ENCODE measurements at regions not wholly inside any gene's neighbourhood (a gene's known extent, or its start where the extent isn't known, plus 50 kb on each side); places are given as distances from the start of the nearest gene placed in this dataset.
"Not testable (repeated sequence)": the region's sequence is repeated elsewhere in the genome, so short reads cannot be mapped to it uniquely, and the experiment has no call there.

- DNase-seq (ENCODE audit: low spot score) = no peak
Measured at GRCh38 chr10:3573498-3573897, 211.5 kb downstream of the KLF6 start.

GRCh38 chr10:3571310-3571825 is 213.6 kb downstream of the KLF6 start:
- DNase-seq (ENCODE audit: low spot score) = no peak

- no peak for DNase-seq (ENCODE audit: low spot score)
Measured at GRCh38 chr10:3570855-3571266, 214.1 kb downstream of the KLF6 start.

GRCh38 chr10:3570131-3570729 is 214.8 kb downstream of the KLF6 start:
- DNase-seq (ENCODE audit: low spot score) = no peak

GRCh38 chr10:3568983-3569382 is 216.0 kb downstream of the KLF6 start:
- DNase-seq (ENCODE audit: low spot score) = no peak

GRCh38 chr10:3568392-3568791 is 216.6 kb downstream of the KLF6 start:
- no peak for DNase-seq (ENCODE audit: low spot score)

- no peak for DNase-seq (ENCODE audit: low spot score)
Measured at GRCh38 chr10:3567291-3567963, 217.6 kb downstream of the KLF6 start.

- DNase-seq (ENCODE audit: low spot score) = no peak
Measured at GRCh38 chr10:3566627-3567026, 218.4 kb downstream of the KLF6 start.

- DNase-seq (ENCODE audit: low spot score) = no peak
Measured at GRCh38 chr10:3564346-3565002, 220.5 kb downstream of the KLF6 start.

- DNase-seq (ENCODE audit: low spot score) = no peak
Measured at GRCh38 chr10:3563298-3563697, 221.7 kb downstream of the KLF6 start.

GRCh38 chr10:3560628-3561027 is 224.4 kb downstream of the KLF6 start:
- not testable (repeated sequence) for DNase-seq (ENCODE audit: low spot score)

- no peak for DNase-seq (ENCODE audit: low spot score)
Measured at GRCh38 chr10:3559527-3559926, 225.5 kb downstream of the KLF6 start.

GRCh38 chr10:3559011-3559410 is 226.0 kb downstream of the KLF6 start:
- DNase-seq (ENCODE audit: low spot score) = no peak

- DNase-seq (ENCODE audit: low spot score) = not testable (repeated sequence)
Measured at GRCh38 chr10:3556191-3557017, 228.6 kb downstream of the KLF6 start.

- no peak for DNase-seq (ENCODE audit: low spot score)
Measured at GRCh38 chr10:3554121-3554522, 230.9 kb downstream of the KLF6 start.

GRCh38 chr10:3552281-3552680 is 232.7 kb downstream of the KLF6 start:
- DNase-seq (ENCODE audit: low spot score) = no peak

- no peak for DNase-seq (ENCODE audit: low spot score)
Measured at GRCh38 chr10:3551761-3552160, 233.2 kb downstream of the KLF6 start.

GRCh38 chr10:3549118-3549517 is 235.9 kb downstream of the KLF6 start:
- DNase-seq (ENCODE audit: low spot score) = no peak

GRCh38 chr10:3548702-3549101 is 236.3 kb downstream of the KLF6 start:
- no peak for DNase-seq (ENCODE audit: low spot score)

- DNase-seq (ENCODE audit: low spot score) = no peak
Measured at GRCh38 chr10:3548076-3548475, 236.9 kb downstream of the KLF6 start.

GRCh38 chr10:3544561-3544960 is 240.4 kb downstream of the KLF6 start:
- no peak for DNase-seq (ENCODE audit: low spot score)

- DNase-seq (ENCODE audit: low spot score) = no peak
Measured at GRCh38 chr10:3542185-3542611, 242.8 kb downstream of the KLF6 start.
